IPS-15b (cell line): ENCODE measurements at regions not wholly inside any gene's neighbourhood (a gene's known extent, or its start where the extent isn't known, plus 50 kb on each side); places are given as distances from the start of the nearest gene placed in this dataset.
"Not testable (repeated sequence)": the region's sequence is repeated elsewhere in the genome, so short reads cannot be mapped to it uniquely, and the experiment has no call there.

Experiments used
- H3K27me3 ChIP-seq: one replicate; pipeline ENCODE4 v1.6.1; 2013; ENCODE audit warnings: low read length; ENCODE audit not compliant: control insufficient read depth, insufficient read depth
- H3K36me3 ChIP-seq: one replicate; pipeline ENCODE4 v1.6.1; 2013; ENCODE audit warnings: low read length; ENCODE audit not compliant: control insufficient read depth, insufficient read depth
- H3K4me1 ChIP-seq: one replicate; pipeline ENCODE4 v1.6.1; 2013; ENCODE audit warnings: mild to moderate bottlenecking, low read length; ENCODE audit not compliant: control insufficient read depth, insufficient read depth
- H3K4me3 ChIP-seq: one replicate; pipeline ENCODE4 v1.5.1; 2013; ENCODE audit warnings: low read depth, low read length
- H3K9ac ChIP-seq: one replicate; pipeline ENCODE4 v1.6.1; 2013; ENCODE audit warnings: low read depth, mild to moderate bottlenecking, low read length
- H3K9me3 ChIP-seq: one replicate; pipeline ENCODE4 v1.6.1; 2013; ENCODE audit warnings: mild to moderate bottlenecking, low read length; ENCODE audit not compliant: control insufficient read depth, insufficient read depth

GRCh38 chr10:65032867-65033769 lies 1511.9 kb downstream of the REEP3 start:
- no peak overlapping the region for H3K9ac ChIP-seq
- H3K9me3 ChIP-seq = peaks cover 5% of the 10 kb centered on the region
- H3K4me1 ChIP-seq = no peaks in the 10 kb centered on the region
- H3K27me3 ChIP-seq = no peaks in the 10 kb centered on the region
- H3K36me3 ChIP-seq = no peaks in the 10 kb centered on the region
- no peak overlapping the region for H3K4me3 ChIP-seq

- Histone ChIP-seq H3K9me3 (peaks cover 5% of the 10 kb centered on the region), H3K9ac (no peak overlapping the region), H3K36me3 (no peaks in the 10 kb centered on the region), H3K4me3 (no peak overlapping the region), H3K27me3 (no peaks in the 10 kb centered on the region), H3K4me1 (no peaks in the 10 kb centered on the region)
Observed at GRCh38 chr10:65033957-65034356, 1512.8 kb downstream of the REEP3 start.

GRCh38 chr10:65040796-65041195 lies 1519.6 kb downstream of the REEP3 start:
- Histone ChIP-seq H3K9me3 (no peaks in the 10 kb centered on the region), H3K9ac (no peak overlapping the region), H3K4me1 (no peaks in the 10 kb centered on the region), H3K27me3 (no peaks in the 10 kb centered on the region), H3K36me3 (no peaks in the 10 kb centered on the region), H3K4me3 (no peak overlapping the region)

GRCh38 chr10:65041307-65041706 lies 1520.1 kb downstream of the REEP3 start:
- Histone ChIP-seq H3K36me3 (no peaks in the 10 kb centered on the region), H3K27me3 (no peaks in the 10 kb centered on the region), H3K4me3 (no peak overlapping the region), H3K9me3 (no peaks in the 10 kb centered on the region), H3K9ac (no peak overlapping the region), H3K4me1 (no peaks in the 10 kb centered on the region)

GRCh38 chr10:65042496-65042895 lies 1521.3 kb downstream of the REEP3 start:
- Histone ChIP-seq H3K4me1 (no peaks in the 10 kb centered on the region), H3K36me3 (no peaks in the 10 kb centered on the region), H3K9ac (no peak overlapping the region), H3K27me3 (no peaks in the 10 kb centered on the region), H3K4me3 (no peak overlapping the region), H3K9me3 (no peaks in the 10 kb centered on the region)

- Histone ChIP-seq H3K36me3 (no peaks in the 10 kb centered on the region), H3K27me3 (no peaks in the 10 kb centered on the region), H3K9me3 (no peaks in the 10 kb centered on the region), H3K4me1 (no peaks in the 10 kb centered on the region), H3K9ac (no peak overlapping the region), H3K4me3 (no peak overlapping the region)
Observed at GRCh38 chr10:65046831-65047230, 1525.6 kb downstream of the REEP3 start.

- not testable (repeated sequence) for H3K4me3 ChIP-seq, H3K9ac ChIP-seq, H3K9me3 ChIP-seq, H3K36me3 ChIP-seq, H3K4me1 ChIP-seq, H3K27me3 ChIP-seq
Observed at GRCh38 chr10:65052111-65052510, 1530.9 kb downstream of the REEP3 start.

- H3K4me1 ChIP-seq, H3K4me3 ChIP-seq, H3K36me3 ChIP-seq, H3K9me3 ChIP-seq, H3K9ac ChIP-seq, H3K27me3 ChIP-seq: not testable (repeated sequence)
Observed at GRCh38 chr10:65053397-65053796, 1532.2 kb downstream of the REEP3 start.

- not testable (repeated sequence) for H3K27me3 ChIP-seq, H3K9ac ChIP-seq, H3K4me3 ChIP-seq
Observed at GRCh38 chr10:65053831-65054351, 1532.7 kb downstream of the REEP3 start.

GRCh38 chr10:65054701-65055100 lies 1533.5 kb downstream of the REEP3 start:
- not testable (repeated sequence) for H3K4me3 ChIP-seq, H3K9ac ChIP-seq, H3K9me3 ChIP-seq, H3K27me3 ChIP-seq, H3K4me1 ChIP-seq, H3K36me3 ChIP-seq

More at GRCh38 chr10:65053831-65054351, 1532.7 kb downstream of the REEP3 start:
- not testable (repeated sequence) for H3K9me3 ChIP-seq, H3K36me3 ChIP-seq, H3K4me1 ChIP-seq

- H3K36me3 ChIP-seq = no peaks in the 10 kb centered on the region
- no peak overlapping the region for H3K4me3 ChIP-seq
- H3K27me3 ChIP-seq = no peaks in the 10 kb centered on the region
- no peak overlapping the region for H3K9ac ChIP-seq
- H3K9me3 ChIP-seq = no peaks in the 10 kb centered on the region
- no peaks in the 10 kb centered on the region for H3K4me1 ChIP-seq
Observed at GRCh38 chr10:65065278-65065677, 1544.1 kb downstream of the REEP3 start.

GRCh38 chr10:65083222-65083621 lies 1562.0 kb downstream of the REEP3 start:
- H3K9ac ChIP-seq = no peak overlapping the region
- no peaks in the 10 kb centered on the region for H3K4me1 ChIP-seq
- no peaks in the 10 kb centered on the region for H3K27me3 ChIP-seq
- no peak overlapping the region for H3K4me3 ChIP-seq
- no peaks in the 10 kb centered on the region for H3K9me3 ChIP-seq
- no peaks in the 10 kb centered on the region for H3K36me3 ChIP-seq
